ENCODE measurements at regions not wholly inside any gene's neighbourhood (a gene's known extent, or its start where the extent isn't known, plus 50 kb on each side); places are given as distances from the start of the nearest gene placed in this dataset.
A peak's percentile ranks its signal among the peaks of the same experiment; 100 is the strongest.

- DNase-seq (ENCODE audit: low spot score): no peak
These were observed 127.6 kb downstream of the DNAJB9 start for GRCh38 chr7:108697254-108697653.

- no peak for DNase-seq (ENCODE audit: low spot score)
These were observed 141.9 kb downstream of the DNAJB9 start for GRCh38 chr7:108711611-108712010.

GRCh38 chr7:108716783-108717182, 147.1 kb downstream of the DNAJB9 start:
- DNase-seq (ENCODE audit: low spot score): no peak

GRCh38 chr7:108717781-108718180, 148.1 kb downstream of the DNAJB9 start:
- no peak for DNase-seq (ENCODE audit: low spot score)

GRCh38 chr7:108719631-108720030, 150.0 kb downstream of the DNAJB9 start:
- no peak for DNase-seq (ENCODE audit: low spot score)

GRCh38 chr7:108722561-108722960, 152.9 kb downstream of the DNAJB9 start:
- DNase-seq (ENCODE audit: low spot score): no peak

GRCh38 chr7:108723381-108723814, 153.7 kb downstream of the DNAJB9 start:
- no peak for DNase-seq (ENCODE audit: low spot score)

- DNase-seq (ENCODE audit: low spot score): no peak
These were observed 154.8 kb downstream of the DNAJB9 start for GRCh38 chr7:108724251-108725100.

- DNase-seq (ENCODE audit: low spot score): no peak
These were observed 166.1 kb downstream of the DNAJB9 start for GRCh38 chr7:108735814-108736213.

- no peak for DNase-seq (ENCODE audit: low spot score)
These were observed 166.7 kb downstream of the DNAJB9 start for GRCh38 chr7:108736221-108736891.

- no peak for DNase-seq (ENCODE audit: low spot score)
These were observed 201.5 kb downstream of the DNAJB9 start for GRCh38 chr7:108770981-108771745.

GRCh38 chr7:108771853-108772252, 202.2 kb downstream of the DNAJB9 start:
- DNase-seq (ENCODE audit: low spot score): no peak

GRCh38 chr7:108777966-108778365, 208.3 kb downstream of the DNAJB9 start:
- DNase-seq (ENCODE audit: low spot score): no peak

GRCh38 chr7:108789451-108789850, 219.8 kb downstream of the DNAJB9 start:
- no peak for DNase-seq (ENCODE audit: low spot score)

GRCh38 chr7:108794466-108794865, 224.8 kb downstream of the DNAJB9 start:
- no peak for DNase-seq (ENCODE audit: low spot score)

- no peak for DNase-seq (ENCODE audit: low spot score)
These were observed 233.0 kb downstream of the DNAJB9 start for GRCh38 chr7:108802650-108803049.

GRCh38 chr7:108805808-108806397, 236.2 kb downstream of the DNAJB9 start:
- peak; percentile 3 for DNase-seq (ENCODE audit: low spot score)

GRCh38 chr7:108808549-108809266, 239.0 kb downstream of the DNAJB9 start:
- DNase-seq (ENCODE audit: low spot score): no peak

GRCh38 chr7:108809356-108809755, 239.7 kb downstream of the DNAJB9 start:
- DNase-seq (ENCODE audit: low spot score): no peak

- DNase-seq (ENCODE audit: low spot score): no peak
These were observed 241.2 kb downstream of the DNAJB9 start for GRCh38 chr7:108810756-108811385.

All from AG08395 (cell line).